AG04449 (cell line): ENCODE measurements at regions not wholly inside any gene's neighbourhood (a gene's known extent, or its start where the extent isn't known, plus 50 kb on each side); places are given as distances from the start of the nearest gene placed in this dataset.

Experiments used
- CTCF ChIA-PET: fragments of 350-600 bp; formaldehyde crosslinking; extraction: SDS; loops from one replicate; lab custom pipeline; 2021; ENCODE audit warnings: antibody characterized with exemption; lab: Yijun Ruan, JAX
- POLR2A ChIA-PET: fragments of 400-600, 350-600 bp; formaldehyde crosslinking; extraction: SDS; loops from one replicate; lab custom pipeline; 2020; ENCODE audit warnings: antibody characterized with exemption, inconsistent platforms; lab: Yijun Ruan, JAX
- DNase-seq: peaks from one replicate; pipeline ENCODE4 v3.0.0-alpha.2; 2010; ENCODE audit warnings: low read depth, low spot score
- H3K4me3 ChIP-seq: 2 replicates; pipeline ENCODE4 v1.5.1; 2011; ENCODE audit warnings: low read depth, mild to moderate bottlenecking, control low read depth, low read length
- CTCF ChIP-seq: IDR thresholded peaks from one replicate; pipeline ENCODE4 v1.5.1; 2011; ENCODE audit warnings: mild to moderate bottlenecking, moderate library complexity, low read length, control low read depth, inconsistent platforms; ENCODE audit not compliant: insufficient read depth; ENCODE audit errors: missing control alignments

- ChIA-PET POLR2A (no interaction called here), CTCF (no interaction called here)
Measured at GRCh38 chr2:59530258-59530657, 1023.2 kb downstream of the BCL11A start.

GRCh38 chr2:59529726-59530125 is 1023.7 kb downstream of the BCL11A start:
- CTCF ChIA-PET: no interaction called here
- DNase-seq: no peak
- TF ChIP-seq CTCF: no peak
- POLR2A ChIA-PET: no interaction called here
- no peak overlapping the region for H3K4me3 ChIP-seq

More at GRCh38 chr2:59530258-59530657, 1023.2 kb downstream of the BCL11A start:
- H3K4me3 ChIP-seq: no peak overlapping the region
- TF ChIP-seq CTCF: no peak
- no peak for DNase-seq

- POLR2A ChIA-PET: no interaction called here
- DNase-seq: no peak
- CTCF ChIA-PET: no interaction called here
- TF ChIP-seq CTCF: no peak
- H3K4me3 ChIP-seq: no peak overlapping the region
Measured at GRCh38 chr2:59528525-59528924, 1024.9 kb downstream of the BCL11A start.

GRCh38 chr2:59502981-59503380 is 1050.5 kb downstream of the BCL11A start:
- TF ChIP-seq CTCF: no peak
- no peak for DNase-seq
- no peak overlapping the region for H3K4me3 ChIP-seq
- ChIA-PET POLR2A (no interaction called here), CTCF (no interaction called here)

GRCh38 chr2:59490994-59491393 is 1062.5 kb downstream of the BCL11A start:
- no peak for DNase-seq
- no peak overlapping the region for H3K4me3 ChIP-seq
- TF ChIP-seq CTCF: no peak
- POLR2A ChIA-PET: no interaction called here
- CTCF ChIA-PET: no interaction called here

GRCh38 chr2:59490192-59490591 is 1063.3 kb downstream of the BCL11A start:
- ChIA-PET POLR2A (no interaction called here), CTCF (no interaction called here)
- H3K4me3 ChIP-seq: no peak overlapping the region
- no peak for DNase-seq
- no peak for TF ChIP-seq CTCF
